ENCODE measurements at regions not wholly inside any gene's neighbourhood (a gene's known extent, or its start where the extent isn't known, plus 50 kb on each side); places are given as distances from the start of the nearest gene placed in this dataset.

- TF ChIP-seq, protein P1, sequence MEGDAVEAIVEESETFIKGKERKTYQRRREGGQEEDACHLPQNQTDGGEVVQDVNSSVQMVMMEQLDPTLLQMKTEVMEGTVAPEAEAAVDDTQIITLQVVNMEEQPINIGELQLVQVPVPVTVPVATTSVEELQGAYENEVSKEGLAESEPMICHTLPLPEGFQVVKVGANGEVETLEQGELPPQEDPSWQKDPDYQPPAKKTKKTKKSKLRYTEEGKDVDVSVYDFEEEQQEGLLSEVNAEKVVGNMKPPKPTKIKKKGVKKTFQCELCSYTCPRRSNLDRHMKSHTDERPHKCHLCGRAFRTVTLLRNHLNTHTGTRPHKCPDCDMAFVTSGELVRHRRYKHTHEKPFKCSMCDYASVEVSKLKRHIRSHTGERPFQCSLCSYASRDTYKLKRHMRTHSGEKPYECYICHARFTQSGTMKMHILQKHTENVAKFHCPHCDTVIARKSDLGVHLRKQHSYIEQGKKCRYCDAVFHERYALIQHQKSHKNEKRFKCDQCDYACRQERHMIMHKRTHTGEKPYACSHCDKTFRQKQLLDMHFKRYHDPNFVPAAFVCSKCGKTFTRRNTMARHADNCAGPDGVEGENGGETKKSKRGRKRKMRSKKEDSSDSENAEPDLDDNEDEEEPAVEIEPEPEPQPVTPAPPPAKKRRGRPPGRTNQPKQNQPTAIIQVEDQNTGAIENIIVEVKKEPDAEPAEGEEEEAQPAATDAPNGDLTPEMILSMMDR (IDR thresholded peaks at IDR 0.05; ENCODE audit: poor library complexity, severe bottlenecking): no peak
- TF ChIP-seq POLR2AphosphoS5 (IDR thresholded peaks at IDR 0.05): no peak
- no peak for TF ChIP-seq EZH2 (IDR thresholded peaks at IDR 0.05; ENCODE audit: borderline replicate concordance, insufficient read depth, low read length, poor library complexity, severe bottlenecking)
- no peak for TF ChIP-seq EP300 (conservative IDR thresholded peaks at IDR 0.05; ENCODE audit: poor library complexity, severe bottlenecking)
Observed at GRCh38 chr9:82171271-82171670, 182.7 kb downstream of the SPATA31D1 start.
